ENCODE measurements at regions not wholly inside any gene's neighbourhood (a gene's known extent, or its start where the extent isn't known, plus 50 kb on each side); places are given as distances from the start of the nearest gene placed in this dataset.

DNA sequence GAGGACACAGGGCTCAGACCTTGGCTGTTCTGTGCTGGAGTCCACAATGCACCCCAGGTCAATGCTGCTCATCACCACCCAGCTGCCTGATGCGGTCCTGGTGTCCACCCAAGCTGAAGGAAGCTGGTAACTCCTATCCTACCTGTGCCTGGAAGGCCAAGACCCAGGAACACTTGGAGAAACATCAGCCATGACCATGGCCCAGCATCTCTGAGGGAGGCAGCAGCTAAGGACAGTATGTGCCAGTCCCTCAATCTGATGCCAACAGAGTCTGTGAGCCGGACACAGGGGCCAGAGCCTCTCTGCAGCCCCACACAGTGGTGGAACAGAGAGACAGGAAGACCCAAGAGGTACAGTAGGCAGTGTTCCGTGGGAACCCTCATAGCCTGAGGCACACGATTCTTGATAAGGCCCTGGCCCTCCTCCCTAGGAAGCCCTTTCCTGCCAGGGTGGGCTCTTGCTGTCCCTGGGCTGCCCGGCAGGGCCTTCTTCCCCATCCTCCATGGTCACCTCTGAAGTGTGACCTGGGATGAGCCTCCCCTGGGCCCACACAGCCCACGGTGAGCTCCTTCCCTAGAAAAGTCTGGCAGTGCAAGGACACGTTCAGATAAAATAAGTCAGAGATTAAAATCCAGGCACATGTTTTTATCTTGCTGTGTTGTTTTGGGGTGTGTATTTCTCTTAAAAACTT is 170.7 kb downstream of the THBS2 start:
- TF ChIP-seq POLR2A (IDR thresholded peaks at IDR 0.05) (no peak), POLR2AphosphoS5 (IDR thresholded peaks at IDR 0.05) (no peak), EP300 (IDR thresholded peaks at IDR 0.05) (no peak)
- TF ChIP-seq, protein P1, sequence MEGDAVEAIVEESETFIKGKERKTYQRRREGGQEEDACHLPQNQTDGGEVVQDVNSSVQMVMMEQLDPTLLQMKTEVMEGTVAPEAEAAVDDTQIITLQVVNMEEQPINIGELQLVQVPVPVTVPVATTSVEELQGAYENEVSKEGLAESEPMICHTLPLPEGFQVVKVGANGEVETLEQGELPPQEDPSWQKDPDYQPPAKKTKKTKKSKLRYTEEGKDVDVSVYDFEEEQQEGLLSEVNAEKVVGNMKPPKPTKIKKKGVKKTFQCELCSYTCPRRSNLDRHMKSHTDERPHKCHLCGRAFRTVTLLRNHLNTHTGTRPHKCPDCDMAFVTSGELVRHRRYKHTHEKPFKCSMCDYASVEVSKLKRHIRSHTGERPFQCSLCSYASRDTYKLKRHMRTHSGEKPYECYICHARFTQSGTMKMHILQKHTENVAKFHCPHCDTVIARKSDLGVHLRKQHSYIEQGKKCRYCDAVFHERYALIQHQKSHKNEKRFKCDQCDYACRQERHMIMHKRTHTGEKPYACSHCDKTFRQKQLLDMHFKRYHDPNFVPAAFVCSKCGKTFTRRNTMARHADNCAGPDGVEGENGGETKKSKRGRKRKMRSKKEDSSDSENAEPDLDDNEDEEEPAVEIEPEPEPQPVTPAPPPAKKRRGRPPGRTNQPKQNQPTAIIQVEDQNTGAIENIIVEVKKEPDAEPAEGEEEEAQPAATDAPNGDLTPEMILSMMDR (IDR thresholded peaks at IDR 0.05) = no peak

All from gastroesophageal sphincter (tissue), 3 donors.